Suppressor macrophage treated with lipopolysaccharide for 1 hour (primary cell): ENCODE measurements at regions not wholly inside any gene's neighbourhood (a gene's known extent, or its start where the extent isn't known, plus 50 kb on each side); places are given as distances from the start of the nearest gene placed in this dataset.
"Not testable (repeated sequence)": the region's sequence is repeated elsewhere in the genome, so short reads cannot be mapped to it uniquely, and the experiment has no call there.

Experiments used
- DNase-seq, 3 donors: peaks; one replicate each; pipeline ENCODE4 v3.0.0-alpha.2; 2020 to 2022

DNA sequence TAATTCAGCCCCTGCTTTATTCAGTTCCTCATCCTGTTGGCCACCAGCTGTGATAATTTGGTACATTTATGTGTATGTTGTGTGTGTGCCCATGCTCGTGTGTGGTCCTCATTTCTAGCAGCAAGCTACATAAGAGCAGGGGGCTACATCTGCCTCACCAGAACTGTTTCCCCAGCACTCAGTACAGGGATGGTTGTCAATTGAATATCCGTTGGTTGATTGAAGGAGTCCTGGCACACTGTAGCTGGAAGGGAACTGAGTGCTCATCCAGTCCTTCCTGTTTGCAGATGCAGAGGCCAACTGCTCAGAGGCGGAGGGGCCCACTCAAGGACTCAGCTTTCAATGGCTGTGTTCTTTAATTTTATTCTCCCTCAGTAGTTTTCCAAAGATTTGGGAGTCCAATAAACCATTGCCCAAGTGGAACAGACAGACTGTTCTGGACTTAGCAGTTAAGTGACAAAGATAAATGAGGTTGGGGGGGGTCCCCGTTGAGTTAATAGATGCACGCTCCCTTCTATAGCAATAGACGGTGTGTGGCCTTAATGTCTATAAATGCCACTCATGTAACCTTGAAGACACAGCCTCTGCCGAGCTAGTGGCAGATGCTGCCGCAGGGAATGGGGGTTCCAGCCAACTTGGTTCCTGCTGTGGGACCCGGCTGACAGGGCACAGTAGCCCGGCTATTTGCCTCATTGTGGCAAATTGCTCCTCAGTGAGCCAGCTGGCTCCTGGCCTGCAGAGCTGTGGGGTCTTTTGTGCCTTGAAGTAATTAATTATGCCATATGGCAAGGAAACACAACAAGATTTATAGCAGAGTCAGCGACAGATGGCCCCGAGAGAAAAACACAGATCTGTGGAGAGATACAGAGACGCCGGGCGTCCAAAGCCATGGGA lies 71.4 kb upstream of the GRK3 start:
- DNase-seq: peak in 2 of 3 donors; percentile 29 to 35

DNA sequence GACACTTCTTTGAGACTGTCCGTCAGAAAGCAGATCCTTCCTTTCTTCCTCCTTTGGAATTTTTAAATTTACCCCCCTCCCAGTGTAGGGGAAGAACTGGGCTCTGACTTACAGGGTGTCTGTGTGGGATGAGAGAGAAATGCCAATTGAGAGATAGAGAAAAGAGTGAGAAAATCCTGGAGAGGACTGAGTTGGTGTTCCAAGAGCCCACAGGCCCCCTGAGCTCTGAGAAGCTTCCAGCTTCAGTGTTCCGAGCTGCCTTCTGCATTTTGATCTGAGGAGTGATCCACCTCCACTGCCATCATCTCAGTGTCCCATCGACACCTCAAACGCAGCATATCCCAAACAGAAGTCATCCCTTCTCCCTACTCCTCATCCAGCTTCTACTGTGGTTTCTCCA lies 70.7 kb upstream of the GRK3 start:
- DNase-seq: no peak

DNA sequence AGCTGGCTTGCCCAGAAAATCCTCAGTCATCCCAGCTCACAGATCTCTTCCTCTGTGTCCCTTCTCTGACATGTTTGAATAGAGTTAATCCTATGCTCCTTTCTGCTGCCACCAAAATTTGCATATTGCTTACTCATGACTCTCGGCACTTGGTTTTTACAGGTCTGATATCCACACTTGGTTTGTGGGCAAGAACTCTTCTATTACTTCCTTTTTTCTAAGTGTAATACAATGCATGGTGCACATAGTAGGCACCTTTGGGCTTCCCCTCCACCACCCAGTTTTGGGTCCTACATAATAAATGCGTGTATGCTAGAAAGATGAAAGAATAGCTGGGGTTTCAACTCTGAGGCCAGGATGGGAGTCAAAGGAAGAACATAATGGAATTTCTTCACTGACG lies 69.7 kb upstream of the GRK3 start:
- peak in 2 of 3 donors; percentile 17 to 47 for DNase-seq

DNA sequence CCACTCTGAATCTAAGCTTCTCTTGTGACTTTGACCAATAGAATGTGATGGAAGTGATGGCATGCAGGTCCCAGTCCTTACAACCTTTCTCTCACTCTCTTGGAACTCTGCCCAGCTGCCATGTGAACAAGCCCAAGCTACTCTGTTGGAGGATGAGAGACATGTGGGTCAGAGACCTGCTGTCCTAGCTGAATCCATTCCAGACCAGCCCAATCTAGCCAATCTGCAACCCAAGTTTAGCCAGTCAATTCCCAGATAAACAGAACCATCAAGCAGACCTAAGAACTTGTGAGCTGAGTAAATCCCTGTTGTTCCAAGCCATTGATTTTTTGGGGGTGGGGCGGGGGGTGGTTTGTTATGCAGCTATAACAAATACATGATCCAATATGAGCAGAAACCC lies 69.2 kb upstream of the GRK3 start:
- no peak for DNase-seq

DNA sequence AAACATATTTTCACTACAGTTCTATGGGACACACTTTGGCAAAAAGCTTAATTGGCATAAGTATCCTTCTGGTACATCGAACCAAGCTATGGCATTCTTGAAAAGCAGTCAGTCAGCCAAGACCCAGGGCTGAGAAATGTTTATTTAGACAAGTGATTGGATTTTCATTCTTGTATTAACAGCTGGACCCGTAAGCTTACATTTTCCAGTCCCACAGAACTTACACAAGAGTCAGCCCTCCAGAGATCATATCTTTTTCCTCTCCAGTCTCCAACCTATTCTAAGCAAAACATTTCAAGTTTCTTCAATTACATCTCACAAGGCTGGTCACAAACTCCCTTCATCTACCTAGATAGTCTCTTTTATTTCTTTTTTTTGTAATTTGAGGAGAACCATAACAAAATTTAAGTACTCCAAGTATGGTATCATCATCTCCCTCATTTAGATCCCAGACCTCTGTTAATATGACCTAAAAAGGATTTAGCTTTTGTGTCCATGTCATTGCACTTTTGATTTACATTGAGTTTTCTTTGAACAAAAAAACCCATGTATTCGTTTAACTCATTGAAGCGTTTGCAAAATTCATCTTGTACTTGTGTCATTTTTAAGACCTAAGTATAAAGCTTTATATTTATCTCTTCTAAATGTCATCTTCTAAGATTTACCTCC lies 67.9 kb upstream of the GRK3 start:
- DNase-seq: no peak

DNA sequence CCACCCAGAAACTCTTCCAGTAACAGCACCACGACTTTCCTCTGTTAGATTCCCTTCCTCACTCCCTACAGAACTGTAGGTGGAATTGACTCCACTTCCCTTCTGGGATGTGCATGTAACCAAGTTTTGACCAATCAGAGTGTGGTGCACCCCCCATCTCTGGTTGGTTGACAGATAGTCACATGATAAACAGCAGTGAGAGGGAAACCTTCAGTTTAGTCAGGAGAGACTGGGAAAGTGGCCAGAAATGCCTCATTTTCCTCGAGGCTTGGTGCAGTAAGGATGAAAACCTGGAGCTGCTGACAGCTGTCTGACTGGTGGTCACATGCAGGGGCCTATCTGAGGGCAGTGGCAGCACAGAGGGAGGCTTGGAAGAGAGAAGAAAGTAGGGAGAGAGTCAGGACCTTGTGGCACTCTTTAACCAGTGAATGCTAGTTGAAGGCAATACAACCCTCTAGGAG lies 67.3 kb upstream of the GRK3 start:
- DNase-seq: peak; percentile 31 to 62 (median 53)

DNA sequence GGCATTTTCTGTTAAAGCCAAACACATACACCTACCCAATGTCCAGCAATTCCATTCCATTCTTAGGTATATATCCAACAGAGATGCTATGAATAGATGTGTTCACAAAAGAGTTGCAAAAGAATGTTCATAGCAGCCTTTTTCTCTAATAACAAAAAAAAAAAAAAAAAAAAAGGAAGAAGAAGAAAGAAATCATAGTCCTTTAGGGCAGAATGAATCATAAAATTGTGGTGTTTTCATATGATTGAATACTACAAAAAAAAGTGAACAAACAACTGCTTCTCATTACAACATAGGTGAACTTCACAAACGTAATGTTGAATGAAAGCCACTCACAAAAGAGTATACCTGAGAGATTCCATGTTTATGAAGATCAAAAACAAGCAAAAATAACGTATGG lies 66.8 kb upstream of the GRK3 start:
- peak in 2 of 3 donors; percentile 60 to 63 for DNase-seq

DNA sequence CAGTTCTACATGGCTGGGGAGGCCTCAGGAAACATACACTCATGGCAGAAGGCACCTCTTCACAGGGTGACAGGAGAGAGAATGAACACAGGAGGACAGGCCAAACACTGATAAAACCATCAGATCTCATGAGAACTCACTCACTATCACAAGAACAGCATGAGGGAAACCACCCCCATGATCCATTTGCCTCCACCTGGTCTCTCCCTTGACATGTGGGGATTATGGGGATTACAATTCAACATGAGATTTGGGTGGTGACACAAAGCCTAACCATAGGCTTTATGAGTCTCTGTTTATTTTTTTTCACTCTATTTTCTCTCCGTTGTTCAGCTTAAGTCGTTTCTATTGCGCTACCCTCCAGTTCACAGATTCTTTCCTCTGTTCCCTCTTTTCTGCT lies 63.8 kb upstream of the GRK3 start:
- not testable (repeated sequence) for DNase-seq

DNA sequence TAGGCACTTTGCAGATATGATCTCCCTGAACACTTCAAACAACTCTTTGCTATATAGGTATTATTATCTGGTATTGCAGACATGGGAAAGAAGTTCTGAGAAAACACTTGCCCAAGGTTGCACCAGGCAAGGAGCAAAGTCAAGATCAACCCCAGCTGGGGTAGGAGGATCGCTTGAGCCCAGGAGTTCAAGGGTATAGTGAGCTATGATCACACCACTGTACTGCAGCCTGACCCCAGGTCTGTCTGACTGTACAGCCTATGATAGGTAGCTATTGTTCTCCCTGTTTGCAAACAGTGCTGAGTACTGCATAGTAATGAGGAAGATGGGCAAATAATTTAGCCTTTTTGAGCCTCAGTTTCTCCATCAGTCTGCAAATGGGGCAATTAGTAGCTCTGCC lies 60.5 kb upstream of the GRK3 start:
- DNase-seq: not testable (repeated sequence)

DNA sequence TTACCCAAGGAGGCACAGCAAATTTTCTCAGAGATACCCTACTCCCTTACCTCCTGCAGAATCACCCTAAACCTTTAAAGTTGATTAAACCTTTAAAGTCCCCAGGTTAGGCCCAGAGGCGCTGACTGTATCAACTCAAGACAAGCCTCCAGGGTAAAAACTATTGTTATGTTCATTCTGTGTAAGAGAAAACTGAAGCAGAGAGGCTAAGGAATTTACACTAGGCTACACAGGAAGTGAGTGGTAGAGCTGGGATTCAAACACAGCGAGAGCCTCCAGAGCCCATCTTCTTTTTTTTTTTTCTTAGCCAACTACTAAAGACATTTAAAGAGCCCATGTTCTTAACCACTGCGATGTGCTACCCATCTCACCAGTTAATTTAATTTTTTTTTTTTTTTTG lies 56.3 kb upstream of the GRK3 start:
- no peak for DNase-seq

DNA sequence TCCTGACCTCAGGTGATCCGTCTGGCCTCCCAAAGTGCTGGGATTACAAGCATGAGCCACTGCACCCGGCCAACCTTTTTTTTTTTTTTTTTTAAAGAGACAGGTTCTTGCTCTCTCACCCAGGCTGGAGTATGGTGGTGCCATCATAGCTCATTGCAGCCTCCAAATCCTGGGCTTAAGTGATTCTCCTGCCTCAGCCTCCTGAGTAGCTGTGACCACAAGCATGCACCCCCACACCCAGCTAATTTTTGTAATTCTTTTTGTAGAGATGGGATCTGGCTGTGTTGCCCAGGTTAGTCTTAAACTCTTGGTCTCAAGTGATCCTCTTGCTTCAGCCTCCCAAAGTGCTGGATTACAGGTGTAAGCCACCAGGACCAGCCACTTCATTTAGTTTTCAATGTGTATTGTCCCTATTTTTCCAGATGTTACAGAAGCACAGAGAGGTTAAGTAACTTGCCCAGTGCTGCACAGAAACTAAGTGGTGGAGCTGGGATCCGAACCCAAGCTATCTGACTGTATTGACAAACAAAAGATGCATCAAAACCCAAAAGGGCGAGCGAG lies 55.6 kb upstream of the GRK3 start:
- no peak for DNase-seq

DNA sequence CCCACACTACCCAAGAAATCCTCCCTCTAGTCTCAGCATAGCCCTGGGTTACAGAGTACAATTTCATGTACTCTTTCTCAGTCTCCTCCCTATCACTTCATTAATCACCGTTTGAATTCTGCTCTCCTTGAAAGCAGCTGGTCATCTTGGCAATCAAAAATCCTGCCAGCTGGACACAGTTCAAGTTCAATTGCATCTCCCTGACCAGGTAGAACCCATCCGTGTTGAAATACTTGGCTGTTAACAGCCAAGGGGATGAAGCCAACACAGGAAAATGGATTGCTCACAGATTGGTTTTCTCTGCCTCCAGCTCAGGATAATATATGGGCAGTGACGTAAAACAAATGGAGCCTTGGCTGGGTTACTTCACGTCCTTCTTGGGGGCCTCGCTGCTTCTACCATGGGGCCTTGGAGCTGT lies 55.1 kb upstream of the GRK3 start:
- DNase-seq: no peak

DNA sequence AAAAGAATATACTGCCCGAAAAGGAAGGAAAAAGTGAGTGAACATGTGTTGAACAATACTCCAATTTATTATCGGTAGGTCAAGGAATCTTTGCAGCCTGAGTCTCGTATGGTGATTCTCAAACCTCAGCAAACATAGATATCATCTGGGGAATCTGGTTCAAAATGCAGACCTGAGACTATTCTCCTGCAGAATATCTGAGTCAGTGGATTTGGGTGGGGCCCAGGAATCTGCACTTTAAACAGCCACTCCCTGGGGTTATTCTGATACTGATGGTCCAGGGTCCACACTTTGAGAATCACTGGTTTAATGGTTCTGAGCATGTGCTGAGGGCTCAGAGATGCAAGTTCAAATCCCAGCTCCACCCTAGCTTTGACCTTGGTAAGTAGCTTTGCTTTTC lies 53.6 kb upstream of the GRK3 start:
- no peak for DNase-seq

DNA sequence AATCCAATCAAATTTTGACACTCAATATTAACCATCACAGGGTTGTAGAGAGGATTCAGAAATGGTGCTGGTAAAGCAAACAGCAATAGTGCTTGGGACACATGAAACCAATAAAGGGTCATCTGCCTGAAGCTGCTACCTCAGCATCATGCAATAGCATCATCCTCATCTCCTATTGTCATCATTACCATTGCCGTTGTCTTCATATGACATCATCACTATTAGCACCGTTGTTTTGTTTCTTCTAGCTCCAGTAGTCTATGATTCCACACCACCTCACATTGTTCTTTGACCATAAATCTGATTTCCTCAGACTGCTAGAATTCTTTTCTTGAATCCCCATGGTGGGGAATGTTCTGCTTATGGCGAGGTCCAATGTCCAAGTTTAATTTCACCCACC lies 52.8 kb upstream of the GRK3 start:
- no peak for DNase-seq

DNA sequence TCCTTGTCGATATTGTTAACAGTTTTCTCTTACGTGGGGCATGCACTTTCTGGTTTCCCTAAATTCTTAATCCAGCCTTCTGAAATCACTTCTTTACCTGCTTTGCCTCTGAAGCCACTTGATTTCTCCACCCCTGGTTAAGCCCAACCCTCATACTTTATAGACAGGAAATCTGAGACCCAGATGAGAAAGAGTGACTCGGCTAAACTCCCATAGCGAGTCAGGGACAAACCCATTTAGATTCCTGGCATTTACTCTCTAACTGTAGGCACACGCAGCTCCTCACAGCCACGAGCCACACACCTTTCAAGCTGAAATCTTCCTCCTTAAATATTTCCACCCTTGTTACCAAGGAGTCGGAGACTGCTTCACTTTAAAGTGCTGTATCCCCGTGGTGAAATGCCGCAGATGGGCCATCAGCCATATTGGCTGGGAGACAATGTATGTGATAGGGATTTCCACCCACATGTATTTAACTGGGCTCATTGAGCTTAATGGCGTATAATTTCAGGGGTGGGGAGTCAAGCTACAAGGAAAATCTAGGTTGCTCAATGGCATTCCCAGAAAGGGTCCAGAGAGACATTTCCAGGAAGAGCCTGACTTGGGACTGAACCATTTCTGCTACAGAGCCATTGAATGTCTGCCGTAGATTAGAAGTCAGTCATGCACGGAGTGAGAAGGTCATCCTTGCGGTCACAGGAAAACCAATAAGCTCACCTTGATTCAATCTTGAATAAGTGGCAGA lies 49.9 kb upstream of the GRK3 start:
- DNase-seq: no peak
